ENCODE measurements at regions not wholly inside any gene's neighbourhood (a gene's known extent, or its start where the extent isn't known, plus 50 kb on each side); places are given as distances from the start of the nearest gene placed in this dataset.

GRCh38 chr6:85017352-85017751 is 253.0 kb upstream of the TBX18 start:
- TF ChIP-seq CTCF (IDR thresholded peaks at IDR 0.05) (no peak), POLR2A (IDR thresholded peaks at IDR 0.05) (no peak)
